Panc1 (cell line): ENCODE measurements at regions not wholly inside any gene's neighbourhood (a gene's known extent, or its start where the extent isn't known, plus 50 kb on each side); places are given as distances from the start of the nearest gene placed in this dataset.

Source experiments
- CTCF ChIP-seq: fragments of 450-650 bp; IDR thresholded peaks from 2 replicates; pipeline ENCODE4 v1.5.1; 2017; ENCODE audit warnings: mild to moderate bottlenecking
- REST ChIP-seq, 2 experiments: IDR thresholded peaks; 2 replicates each; pipeline ENCODE4 v1.6.1; 2011 to 2012; ENCODE audit warnings: low read depth in 2 of 2, control low read depth in 1 of 2, low read length in 1 of 2, mild to moderate bottlenecking in 1 of 2, moderate library complexity in 1 of 2; ENCODE audit not compliant: insufficient read depth in 1 of 2

GRCh38 chr4:187333151-187333550, 609.5 kb upstream of the FAT1 start:
- TF ChIP-seq CTCF (no peak), REST (IDR thresholded peaks at IDR 0.05; ENCODE audit: insufficient read depth in 1 of 2, low read depth in 2 of 2, low read length in 1 of 2) (no peak)
